B cell (primary cell): ENCODE measurements at regions not wholly inside any gene's neighbourhood (a gene's known extent, or its start where the extent isn't known, plus 50 kb on each side); places are given as distances from the start of the nearest gene placed in this dataset.

ENCODE experiments used
- ATAC-seq: fragments of 200-7000 bp; cut with Tn5 transposase; one replicate; pipeline ENCODE4 v1.10.0; 2021; ENCODE audit warnings: low read depth, mild to moderate bottlenecking, moderate number of reproducible peaks, moderate library complexity
- CTCF ChIA-PET: fragments of 350-600 bp; sonication (Branson Sonifier 250); formaldehyde crosslinking; loops from one replicate; lab custom pipeline; 2021; ENCODE audit warnings: antibody characterized with exemption, inconsistent platforms; lab: Charles Lee
- POLR2A ChIA-PET: fragments of 350-600 bp; sonication (Branson Sonifier 250); formaldehyde crosslinking; loops from one replicate; lab custom pipeline; 2021; ENCODE audit warnings: antibody characterized with exemption; lab: Charles Lee
- DNase-seq: peaks from one replicate; pipeline ENCODE4 v3.0.0; 2013
- H2AFZ ChIP-seq: 2 replicates; pipeline ENCODE4 v1.6.1; 2012; ENCODE audit warnings: mild to moderate bottlenecking, low read depth, low read length; ENCODE audit not compliant: insufficient read depth, poor library complexity, severe bottlenecking
- H3K27ac ChIP-seq, 2 donors: 1 replicate in 1 of 2; 2 replicates in 1 of 2; pipeline ENCODE4 v1.5.1; 2012 to 2013; ENCODE audit warnings: low read length in 2 of 2, mild to moderate bottlenecking in 2 of 2, moderate library complexity in 1 of 2
- H3K27me3 ChIP-seq, 4 experiments: fragments of 200-600 bp in 1 of 4; sonication (generic) in 1 of 4; replicated peaks in 1 of 4; 1 replicate in 2 of 4; 2 replicates in 2 of 4; pipeline versions ENCODE4 v1.6.1 to v1.7.0; 2013 to 2016; ENCODE audit warnings: low read length in 3 of 4, mild to moderate bottlenecking in 2 of 4, mixed read lengths in 1 of 4, moderate library complexity in 1 of 4; ENCODE audit not compliant: insufficient read depth in 4 of 4, control insufficient read depth in 3 of 4; ENCODE audit errors: control extremely low read depth in 1 of 4
- H3K36me3 ChIP-seq, 2 experiments: replicated peaks in 1 of 2; 1 replicate in 1 of 2; 2 replicates in 1 of 2; pipeline versions ENCODE4 v1.6.1 to v1.7.1; 2013; ENCODE audit warnings: low read length in 1 of 2; ENCODE audit not compliant: insufficient read depth in 2 of 2, control insufficient read depth in 1 of 2; ENCODE audit errors: control extremely low read depth in 1 of 2, extremely low read depth in 1 of 2
- H3K4me1 ChIP-seq, 2 donors: fragments of 200-600 bp in 1 of 2; sonication (generic) in 1 of 2; 1 replicate in 1 of 2; 2 replicates in 1 of 2; pipeline versions ENCODE4 v1.5.1 to v1.6.1; 2013 to 2017; ENCODE audit warnings: low read length in 2 of 2; ENCODE audit not compliant: control insufficient read depth in 2 of 2, insufficient read depth in 2 of 2
- H3K4me2 ChIP-seq: replicated peaks from 2 replicates; pipeline ENCODE3; 2012; ENCODE audit warnings: mild to moderate bottlenecking, low read depth, low read length; ENCODE audit not compliant: poor library complexity, severe bottlenecking
- H3K4me3 ChIP-seq, 5 experiments: fragments of 200-600 bp in 1 of 5; sonication (generic) in 1 of 5; 1 replicate in 3 of 5; 2 replicates in 2 of 5; pipeline versions ENCODE4 v1.5.1 to v1.7.0; 2011 to 2016; ENCODE audit warnings: low read length in 4 of 5, mild to moderate bottlenecking in 4 of 5, low read depth in 2 of 5, control low read depth in 1 of 5, moderate library complexity in 1 of 5; ENCODE audit not compliant: insufficient read depth in 1 of 5; ENCODE audit errors: control extremely low read depth in 1 of 5, extremely low read depth in 1 of 5
- H3K79me2 ChIP-seq: fragments of 200-600 bp; sonication (generic); one replicate; pipeline ENCODE4 v1.6.0; 2016; ENCODE audit warnings: low read length; ENCODE audit not compliant: control insufficient read depth, insufficient read depth
- H3K9ac ChIP-seq: fragments of 200-600 bp; sonication (generic); 2 replicates; pipeline ENCODE4 v1.6.1; 2017; ENCODE audit warnings: mild to moderate bottlenecking, low read length, moderate library complexity
- H3K9me3 ChIP-seq, 3 donors: one replicate each; pipeline versions ENCODE4 v1.6.1 to v1.7.1; 2013; ENCODE audit warnings: low read length in 2 of 3; ENCODE audit not compliant: control insufficient read depth in 2 of 3, insufficient read depth in 1 of 3; ENCODE audit errors: control extremely low read depth in 1 of 3
- H4K20me1 ChIP-seq: 2 replicates; pipeline ENCODE4 v1.6.0; 2012; ENCODE audit warnings: mild to moderate bottlenecking, low read length; ENCODE audit not compliant: insufficient read depth, control insufficient read depth, poor library complexity, severe bottlenecking
- H3K27ac Mint-ChIP-seq: one replicate; pipeline ENCODE4 v1.8.0; 2021; ENCODE audit warnings: mixed read lengths
- H3K27me3 Mint-ChIP-seq: one replicate; pipeline ENCODE4 v1.8.0; 2021; ENCODE audit warnings: mixed read lengths
- H3K4me1 Mint-ChIP-seq: one replicate; pipeline ENCODE4 v1.8.0; 2021; ENCODE audit warnings: mixed read lengths
- H3K4me3 Mint-ChIP-seq: one replicate; pipeline ENCODE4 v1.8.0; 2021; ENCODE audit warnings: mixed read lengths
- H3K9me3 Mint-ChIP-seq: one replicate; pipeline ENCODE4 v1.8.0; 2022; ENCODE audit warnings: mixed read lengths; ENCODE audit not compliant: insufficient read depth
- CTCF ChIP-seq: fragments of 200-600 bp; IDR thresholded peaks from one replicate; pipeline ENCODE4 v1.8.0; 2022; ENCODE audit warnings: antibody characterized with exemption, mild to moderate bottlenecking
- EZH2 ChIP-seq: IDR thresholded peaks from 2 replicates; pipeline ENCODE4 v1.6.1; 2012; ENCODE audit warnings: borderline replicate concordance, low read depth, mild to moderate bottlenecking, moderate library complexity, low read length; ENCODE audit not compliant: insufficient read depth, poor library complexity, severe bottlenecking
- WGBS: methylation state at CpG from one replicate; pipeline ENCODE4 v1.1.5; 2013; ENCODE audit warnings: missing lambda C conversion rate; ENCODE audit not compliant: insufficient coverage; 5-methylcytosine and 5-hydroxymethylcytosine counted together
- intact Hi-C: fragments of 100-400 bp; cut with micrococcal nuclease; formaldehyde crosslinking; loops from one replicate; pipeline ENCODE4 v1.10.0; 2022

- H3K9ac ChIP-seq, result no peak overlapping the region
- H3K27me3 Mint-ChIP-seq, result peaks cover 17% of the 10 kb centered on the region
Observed at GRCh38 chr13:76820759-76821158, 65.4 kb downstream of the KCTD12 start.

GRCh38 chr13:76816394-76816793 is 69.8 kb downstream of the KCTD12 start:
- Histone ChIP-seq H3K4me1 (no peaks in the 10 kb centered on the region), H2AFZ (no peak overlapping the region), H3K27me3 (no peaks in the 10 kb centered on the region), H3K4me2 (no peak overlapping the region), H3K36me3 (no peaks in the 10 kb centered on the region), H4K20me1 (no peaks in the 10 kb centered on the region), H3K27ac (no peak overlapping the region), H3K9me3 (no peaks in the 10 kb centered on the region), H3K4me3 (no peak overlapping the region), H3K9ac (no peak overlapping the region), H3K79me2 (no peaks in the 10 kb centered on the region)
- H3K9me3 Mint-ChIP-seq, result peaks cover under 1% of the 10 kb centered on the region
- DNase-seq, result no peak
- no peak overlapping the region for H3K4me3 Mint-ChIP-seq
- TF ChIP-seq EZH2 (no peak), CTCF (no peak)
- H3K27me3 Mint-ChIP-seq, result peaks cover 23% of the 10 kb centered on the region
- intact Hi-C loops, result no loop called here
- CTCF ChIA-PET, result no interaction called here
- ATAC-seq, result no peak
- H3K4me1 Mint-ChIP-seq, result no peaks in the 10 kb centered on the region
- no peak overlapping the region for H3K27ac Mint-ChIP-seq
- POLR2A ChIA-PET, result no interaction called here
- WGBS, result 22% methylated on average over 4 of the region's 5 CpGs

More at GRCh38 chr13:76820759-76821158, 65.4 kb downstream of the KCTD12 start:
- H3K4me3 ChIP-seq, result no peak overlapping the region
- DNase-seq (no peak), ATAC-seq (no peak)
- intact Hi-C loops, result loop anchor here (5.0 kb wide), 1 partner anchor 82 kb away; no protein-coding TSS in a partner anchor
- 91% methylated on average over 3 of the region's 4 CpGs for WGBS
- no peaks in the 10 kb centered on the region for H3K79me2 ChIP-seq
- no peaks in the 10 kb centered on the region for H3K4me1 Mint-ChIP-seq
- ChIA-PET POLR2A (no interaction called here), CTCF (interaction anchor here (1.1 to 3.2 kb wide), 2 partner anchors 64 to 82 kb away, joined by 3 to 11 read pairs; no protein-coding TSS in a partner anchor)
- H3K9me3 Mint-ChIP-seq, result no peaks in the 10 kb centered on the region
- H3K27ac Mint-ChIP-seq, result no peak overlapping the region
- no peaks in the 10 kb centered on the region for H4K20me1 ChIP-seq
- no peak overlapping the region for H2AFZ ChIP-seq
- H3K27me3 ChIP-seq, result no peaks in the 10 kb centered on the region
- H3K9me3 ChIP-seq, result peaks cover 0 to 1% (median 0%) of the 10 kb centered on the region in 3 donors
- H3K36me3 ChIP-seq, result no peaks in the 10 kb centered on the region
- H3K4me2 ChIP-seq, result no peak overlapping the region
- H3K27ac ChIP-seq, result no peak overlapping the region
- no peaks in the 10 kb centered on the region for H3K4me1 ChIP-seq
- TF ChIP-seq CTCF, result no peak
- no peak for TF ChIP-seq EZH2
- H3K4me3 Mint-ChIP-seq, result no peak overlapping the region
